GM06990 (cell line): ENCODE measurements at regions not wholly inside any gene's neighbourhood (a gene's known extent, or its start where the extent isn't known, plus 50 kb on each side); places are given as distances from the start of the nearest gene placed in this dataset.

ENCODE experiments used
- DNase-seq: peaks from one replicate; pipeline ENCODE4 v3.0.0-alpha.2; 2011; ENCODE audit not compliant: insufficient read length; ENCODE audit errors: extremely low read depth
- H3K27me3 ChIP-seq: replicated peaks from 2 replicates; pipeline ENCODE4 v1.6.0; 2011; ENCODE audit warnings: low read length; ENCODE audit not compliant: control insufficient read depth, insufficient read depth
- H3K36me3 ChIP-seq: 2 replicates; pipeline ENCODE4 v1.5.1; 2011; ENCODE audit warnings: low read length; ENCODE audit not compliant: control insufficient read depth, insufficient read depth
- H3K4me3 ChIP-seq: replicated peaks from 2 replicates; pipeline ENCODE4 v1.5.1; 2011; ENCODE audit warnings: low read depth, mild to moderate bottlenecking, control low read depth, low read length
- TF ChIP-seq, protein P1 (sequence below): IDR thresholded peaks from 2 replicates; pipeline ENCODE4 v1.5.1; 2011; ENCODE audit warnings: low read length, control low read depth, mild to moderate bottlenecking, inconsistent platforms; ENCODE audit not compliant: insufficient read depth, poor library complexity, severe bottlenecking

DNA sequence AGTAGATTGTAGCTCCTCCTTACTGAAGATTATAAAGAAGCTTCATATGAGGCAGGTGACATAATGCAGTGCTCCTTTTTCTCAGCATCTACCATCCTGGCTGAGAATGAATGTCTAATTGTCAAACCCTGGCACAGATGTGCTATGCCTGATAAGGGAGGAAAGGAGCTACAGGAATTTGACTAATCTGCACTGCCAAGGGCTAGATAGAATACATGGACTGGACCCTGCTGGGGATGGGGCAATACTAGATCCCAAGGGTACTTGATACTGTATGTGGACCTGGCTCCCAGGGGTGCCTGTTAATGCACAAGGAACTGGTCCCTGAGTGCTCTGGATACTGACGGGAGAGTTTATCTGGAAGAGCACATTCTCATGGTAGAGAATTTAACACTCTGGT is 362.2 kb upstream of the EMCN start:
- no peak for DNase-seq
- Histone ChIP-seq H3K36me3 (no peaks in the 10 kb centered on the region), H3K4me3 (no peak overlapping the region), H3K27me3 (no peaks in the 10 kb centered on the region)
- TF ChIP-seq, protein P1, sequence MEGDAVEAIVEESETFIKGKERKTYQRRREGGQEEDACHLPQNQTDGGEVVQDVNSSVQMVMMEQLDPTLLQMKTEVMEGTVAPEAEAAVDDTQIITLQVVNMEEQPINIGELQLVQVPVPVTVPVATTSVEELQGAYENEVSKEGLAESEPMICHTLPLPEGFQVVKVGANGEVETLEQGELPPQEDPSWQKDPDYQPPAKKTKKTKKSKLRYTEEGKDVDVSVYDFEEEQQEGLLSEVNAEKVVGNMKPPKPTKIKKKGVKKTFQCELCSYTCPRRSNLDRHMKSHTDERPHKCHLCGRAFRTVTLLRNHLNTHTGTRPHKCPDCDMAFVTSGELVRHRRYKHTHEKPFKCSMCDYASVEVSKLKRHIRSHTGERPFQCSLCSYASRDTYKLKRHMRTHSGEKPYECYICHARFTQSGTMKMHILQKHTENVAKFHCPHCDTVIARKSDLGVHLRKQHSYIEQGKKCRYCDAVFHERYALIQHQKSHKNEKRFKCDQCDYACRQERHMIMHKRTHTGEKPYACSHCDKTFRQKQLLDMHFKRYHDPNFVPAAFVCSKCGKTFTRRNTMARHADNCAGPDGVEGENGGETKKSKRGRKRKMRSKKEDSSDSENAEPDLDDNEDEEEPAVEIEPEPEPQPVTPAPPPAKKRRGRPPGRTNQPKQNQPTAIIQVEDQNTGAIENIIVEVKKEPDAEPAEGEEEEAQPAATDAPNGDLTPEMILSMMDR: no peak

DNA sequence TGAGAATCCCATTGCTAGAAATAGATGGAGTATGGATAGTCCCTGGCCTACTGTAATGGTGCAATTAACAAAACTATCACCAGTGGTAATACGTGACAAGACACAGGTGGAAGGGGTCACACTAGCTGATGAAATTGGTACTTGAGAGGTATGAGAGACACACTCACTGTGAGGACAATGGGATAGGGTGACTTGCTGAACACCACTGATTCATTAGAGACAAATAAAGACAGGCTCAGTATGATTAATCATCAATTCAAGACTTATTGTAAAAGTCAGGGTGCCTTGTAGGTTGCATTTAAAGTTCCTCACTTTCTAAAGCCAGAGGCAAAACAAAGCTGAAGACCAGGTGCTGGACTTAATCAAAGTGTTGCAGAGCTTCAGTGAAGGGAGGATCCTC is 361.6 kb upstream of the EMCN start:
- TF ChIP-seq, protein P1: no peak
- H3K27me3 ChIP-seq: no peaks in the 10 kb centered on the region
- no peak for DNase-seq

DNA sequence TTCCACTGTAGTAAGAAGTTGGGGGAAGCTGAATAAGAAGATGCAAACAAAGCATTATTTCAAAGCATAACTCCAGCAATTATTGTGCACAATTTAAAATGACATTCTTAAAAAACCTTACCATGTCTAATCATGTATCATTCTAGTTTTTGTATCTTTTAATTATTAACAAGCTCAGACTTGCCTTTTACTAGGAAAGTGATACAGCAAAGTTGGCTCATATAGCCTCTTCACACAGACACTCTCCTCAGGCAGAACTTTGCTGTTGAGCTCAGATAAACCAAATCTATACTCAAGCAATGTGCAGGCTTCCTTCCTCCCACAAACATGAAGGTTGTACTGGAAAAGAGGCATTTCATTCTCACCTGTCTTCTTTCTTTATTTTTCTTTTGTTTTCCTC is 358.7 kb upstream of the EMCN start:
- DNase-seq: no peak
- no peak overlapping the region for H3K4me3 ChIP-seq
- no peaks in the 10 kb centered on the region for H3K36me3 ChIP-seq
- no peaks in the 10 kb centered on the region for H3K27me3 ChIP-seq
- TF ChIP-seq, protein P1: no peak

More for the DNA sequence above, 361.6 kb upstream of the EMCN start:
- Histone ChIP-seq H3K36me3 (no peaks in the 10 kb centered on the region), H3K4me3 (no peak overlapping the region)

DNA sequence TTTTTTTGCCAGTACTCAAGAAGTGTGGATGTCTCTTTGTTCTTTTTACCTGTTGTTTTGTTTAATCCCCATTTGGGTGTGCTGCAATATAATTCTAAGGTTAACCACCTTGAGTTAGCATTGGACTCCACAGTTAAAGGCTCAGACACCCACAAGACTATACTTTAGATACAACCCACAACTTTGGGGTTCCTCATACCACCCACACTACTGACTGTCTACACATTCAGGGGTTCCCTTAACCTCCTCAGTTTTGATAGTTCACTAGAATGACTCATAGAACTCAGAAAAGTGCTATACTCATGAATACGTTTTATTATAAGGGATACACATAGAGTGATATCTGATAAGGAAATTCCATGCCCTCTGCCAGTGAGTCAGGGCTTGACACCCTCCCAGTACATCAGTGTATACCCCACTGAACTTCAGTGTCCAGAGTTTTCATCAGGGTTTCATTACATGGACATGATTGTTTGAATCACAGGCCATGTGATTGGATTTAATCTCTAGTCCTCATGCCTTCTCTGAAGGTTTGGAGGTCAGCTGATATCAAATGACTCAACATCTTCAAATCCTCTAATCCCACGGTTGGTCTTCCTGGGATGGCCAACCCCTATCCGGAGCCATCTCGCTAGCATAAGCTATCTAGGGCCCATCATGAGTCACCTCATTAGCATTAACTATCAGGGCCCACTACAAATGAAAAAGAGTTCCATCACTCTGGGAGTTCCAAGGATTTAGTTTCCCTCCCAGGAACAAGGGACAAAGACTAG is 357.7 kb upstream of the EMCN start:
- Histone ChIP-seq H3K27me3 (no peaks in the 10 kb centered on the region), H3K36me3 (no peaks in the 10 kb centered on the region)

DNA sequence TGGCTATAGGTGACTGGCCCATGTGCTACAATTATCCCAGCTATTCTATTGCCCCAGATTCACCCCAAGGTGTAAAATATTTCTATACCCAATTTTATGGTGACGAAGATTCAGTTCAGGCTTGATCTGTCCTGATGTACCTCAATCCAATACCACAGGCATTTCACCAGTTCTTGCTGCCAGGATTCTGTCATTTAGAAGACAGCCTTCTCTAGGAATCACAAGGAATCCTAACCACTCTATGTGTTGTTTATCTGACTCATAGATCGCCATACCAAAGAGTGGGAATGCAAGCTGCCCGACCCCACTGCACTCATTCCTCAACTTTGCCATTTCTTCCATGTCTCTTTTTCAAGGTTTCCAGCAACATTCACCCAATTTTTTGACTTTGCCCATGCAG is 355.0 kb upstream of the EMCN start:
- DNase-seq: no peak
- H3K4me3 ChIP-seq: no peak overlapping the region
- TF ChIP-seq, protein P1: no peak
- no peaks in the 10 kb centered on the region for H3K27me3 ChIP-seq
- H3K36me3 ChIP-seq: no peaks in the 10 kb centered on the region

More for the DNA sequence above, 357.7 kb upstream of the EMCN start:
- H3K4me3 ChIP-seq: no peak overlapping the region
- no peak for DNase-seq
- TF ChIP-seq, protein P1: no peak
